Caco-2 (cell line): ENCODE measurements at regions not wholly inside any gene's neighbourhood (a gene's known extent, or its start where the extent isn't known, plus 50 kb on each side); places are given as distances from the start of the nearest gene placed in this dataset.

Experiments used
- BruUV-seq: library from RNA; stranded (reverse); fragments of 400-500 nt; replicated peaks from 2 replicates; lab custom pipeline; 2021; lab: Mats Ljungman, UMichigan
- CTCF ChIA-PET: fragments of 300-600 bp; sonication (Branson Sonifier 250); formaldehyde crosslinking; loops from one replicate; lab custom pipeline; 2022; ENCODE audit warnings: antibody characterized with exemption; lab: Charles Lee
- POLR2A ChIA-PET: fragments of 300-600 bp; sonication (Branson Sonifier 250); formaldehyde crosslinking; loops from one replicate; lab custom pipeline; 2022; ENCODE audit warnings: antibody characterized with exemption; lab: Charles Lee
- DNase-seq, 2 experiments: peaks; one replicate each; pipeline versions ENCODE4 v3.0.0 to v3.0.0-alpha.2; 2020 to 2022
- H3K27me3 ChIP-seq: replicated peaks from 2 replicates; pipeline ENCODE4 v1.6.0; 2011; ENCODE audit warnings: low read length; ENCODE audit not compliant: control insufficient read depth, insufficient read depth
- H3K36me3 ChIP-seq: 2 replicates; pipeline ENCODE4 v1.5.1; 2011; ENCODE audit warnings: low read length; ENCODE audit not compliant: control insufficient read depth, insufficient read depth
- H3K4me1 ChIP-seq: fragments of 250-450 bp; sonication (Bioruptor Pico); 2 replicates; pipeline ENCODE4 v1.5.1; 2020; ENCODE audit warnings: mild to moderate bottlenecking
- H3K4me3 ChIP-seq: 2 replicates; pipeline ENCODE4 v1.5.1; 2011; ENCODE audit warnings: low read depth, mild to moderate bottlenecking, control low read depth, low read length
- H3K9me3 ChIP-seq: fragments of 250-450 bp; sonication (Bioruptor Pico); 2 replicates; pipeline ENCODE4 v1.5.1; 2020; ENCODE audit warnings: mild to moderate bottlenecking, moderate library complexity
- H3K27ac Mint-ChIP-seq: one replicate; pipeline ENCODE4 v1.8.0; 2022; ENCODE audit warnings: mixed read lengths; ENCODE audit not compliant: unreplicated experiment
- H3K27me3 Mint-ChIP-seq: one replicate; pipeline ENCODE4 v1.8.0; 2022; ENCODE audit warnings: mixed read lengths; ENCODE audit not compliant: insufficient read depth, unreplicated experiment
- H3K36me3 Mint-ChIP-seq: one replicate; pipeline ENCODE4 v1.8.0; 2022; ENCODE audit warnings: mild to moderate bottlenecking, mixed read lengths; ENCODE audit not compliant: insufficient read depth, unreplicated experiment
- H3K4me1 Mint-ChIP-seq: one replicate; pipeline ENCODE4 v1.8.0; 2022; ENCODE audit warnings: low read depth, mixed read lengths; ENCODE audit not compliant: unreplicated experiment
- H3K4me3 Mint-ChIP-seq: one replicate; pipeline ENCODE4 v1.8.0; 2022; ENCODE audit warnings: mild to moderate bottlenecking, moderate library complexity, mixed read lengths; ENCODE audit not compliant: unreplicated experiment
- H3K9me3 Mint-ChIP-seq: one replicate; pipeline ENCODE4 v1.8.0; 2022; ENCODE audit warnings: mixed read lengths; ENCODE audit not compliant: unreplicated experiment
- intact Hi-C: fragments of 100-400 bp; cut with micrococcal nuclease; formaldehyde crosslinking; loops from one replicate; pipeline ENCODE4 v1.10.0; 2022; ENCODE audit not compliant: unreplicated experiment
- TF ChIP-seq, protein P1 (sequence below), 2 experiments: fragments of 200-600 bp in 1 of 2; IDR thresholded peaks; 1 replicate in 1 of 2; 2 replicates in 1 of 2; pipeline versions ENCODE4 v1.5.1 to v1.8.0; 2011 to 2022; ENCODE audit warnings: antibody characterized with exemption in 1 of 2, control low read depth in 1 of 2, inconsistent platforms in 1 of 2, low read depth in 1 of 2, low read length in 1 of 2, mild to moderate bottlenecking in 1 of 2, moderate library complexity in 1 of 2; ENCODE audit not compliant: insufficient read depth in 1 of 2, severe bottlenecking in 1 of 2, unreplicated experiment in 1 of 2

DNA sequence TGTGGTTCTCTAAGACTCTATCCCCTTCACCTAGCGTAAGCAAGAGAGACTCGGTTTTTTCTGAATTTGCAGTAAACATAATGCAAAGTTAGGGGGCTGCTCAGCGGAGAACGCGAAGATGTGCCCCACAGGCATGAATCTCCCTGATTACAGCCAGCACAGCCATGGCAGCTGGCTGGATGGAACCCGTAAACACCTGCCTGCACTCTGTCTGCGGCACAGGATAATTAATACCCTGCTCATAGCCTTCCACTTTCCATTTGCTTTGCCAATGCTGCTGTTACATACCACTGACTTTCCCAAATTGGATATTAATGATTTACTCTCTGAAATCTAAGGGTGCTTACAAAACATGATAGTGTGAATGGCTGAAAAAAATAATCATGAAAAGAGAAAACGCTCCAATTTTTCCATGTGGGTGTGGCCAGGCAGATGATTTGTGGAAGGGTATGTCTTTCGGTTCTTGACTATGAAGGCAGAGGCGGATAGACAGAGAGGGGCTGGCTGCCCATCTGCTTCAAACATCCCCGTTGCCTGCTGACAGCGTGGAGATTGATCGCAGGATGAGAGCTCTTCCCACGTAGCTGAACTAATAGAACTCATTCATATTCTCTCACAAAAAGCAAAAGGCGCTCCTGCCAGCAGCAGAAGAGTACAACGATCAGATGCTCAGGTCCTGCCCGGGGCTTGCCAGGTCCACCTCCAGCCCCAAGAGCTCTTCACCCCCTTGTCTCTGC is 193.2 kb upstream of the GHITM start:
- TF ChIP-seq, protein P1, sequence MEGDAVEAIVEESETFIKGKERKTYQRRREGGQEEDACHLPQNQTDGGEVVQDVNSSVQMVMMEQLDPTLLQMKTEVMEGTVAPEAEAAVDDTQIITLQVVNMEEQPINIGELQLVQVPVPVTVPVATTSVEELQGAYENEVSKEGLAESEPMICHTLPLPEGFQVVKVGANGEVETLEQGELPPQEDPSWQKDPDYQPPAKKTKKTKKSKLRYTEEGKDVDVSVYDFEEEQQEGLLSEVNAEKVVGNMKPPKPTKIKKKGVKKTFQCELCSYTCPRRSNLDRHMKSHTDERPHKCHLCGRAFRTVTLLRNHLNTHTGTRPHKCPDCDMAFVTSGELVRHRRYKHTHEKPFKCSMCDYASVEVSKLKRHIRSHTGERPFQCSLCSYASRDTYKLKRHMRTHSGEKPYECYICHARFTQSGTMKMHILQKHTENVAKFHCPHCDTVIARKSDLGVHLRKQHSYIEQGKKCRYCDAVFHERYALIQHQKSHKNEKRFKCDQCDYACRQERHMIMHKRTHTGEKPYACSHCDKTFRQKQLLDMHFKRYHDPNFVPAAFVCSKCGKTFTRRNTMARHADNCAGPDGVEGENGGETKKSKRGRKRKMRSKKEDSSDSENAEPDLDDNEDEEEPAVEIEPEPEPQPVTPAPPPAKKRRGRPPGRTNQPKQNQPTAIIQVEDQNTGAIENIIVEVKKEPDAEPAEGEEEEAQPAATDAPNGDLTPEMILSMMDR (IDR thresholded peaks at IDR 0.05; ENCODE audit: insufficient read depth in 1 of 2, low read depth in 1 of 2, low read length in 1 of 2, severe bottlenecking in 1 of 2, unreplicated experiment in 1 of 2): no peak
- Mint-ChIP-seq H3K4me3 (no peak overlapping the region), H3K4me1 (no peaks in the 10 kb centered on the region), H3K27me3 (peaks cover 24% of the 10 kb centered on the region), H3K36me3 (no peaks in the 10 kb centered on the region), H3K9me3 (no peaks in the 10 kb centered on the region), H3K27ac (no peak overlapping the region)
- ChIA-PET CTCF (no interaction called here), POLR2A (no interaction called here)
- Histone ChIP-seq H3K36me3 (no peaks in the 10 kb centered on the region), H3K4me1 (no peaks in the 10 kb centered on the region), H3K4me3 (no peak overlapping the region), H3K27me3 (no peaks in the 10 kb centered on the region; the same call in 1 of the 2 replicates), H3K9me3 (no peaks in the 10 kb centered on the region)
- DNase-seq: no peak
- BruUV-seq: no TSS peak
- intact Hi-C loops: no loop called here

DNA sequence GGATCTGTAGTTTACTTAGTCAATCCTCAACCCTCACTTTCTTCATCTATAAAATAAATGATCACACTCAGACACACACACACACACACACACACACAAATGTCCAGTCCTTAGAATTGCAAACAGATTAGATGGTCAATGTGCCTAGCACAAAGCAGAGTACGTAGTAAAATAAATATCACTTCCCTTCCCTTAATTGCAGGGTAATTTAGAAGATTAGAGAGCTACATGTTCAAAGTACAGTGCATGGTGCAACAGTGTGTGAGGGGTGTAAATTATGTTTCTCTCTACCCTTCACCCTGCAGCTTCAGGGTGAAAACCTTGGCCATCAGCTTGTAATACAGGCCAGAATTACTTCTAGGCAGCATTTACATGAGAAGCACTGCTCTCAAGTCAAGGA is 187.0 kb upstream of the GHITM start:
- intact Hi-C loops: no loop called here
- no peaks in the 10 kb centered on the region for H3K4me1 ChIP-seq
- POLR2A ChIA-PET: no interaction called here
- peaks cover 5% of the 10 kb centered on the region for H3K27me3 Mint-ChIP-seq
- no peaks in the 10 kb centered on the region for H3K9me3 Mint-ChIP-seq
- H3K9me3 ChIP-seq: no peaks in the 10 kb centered on the region
- H3K4me3 Mint-ChIP-seq: no peak overlapping the region
- BruUV-seq: no TSS peak
- TF ChIP-seq, protein P1 (IDR thresholded peaks at IDR 0.05; ENCODE audit: insufficient read depth in 1 of 2, low read depth in 1 of 2, low read length in 1 of 2, severe bottlenecking in 1 of 2, unreplicated experiment in 1 of 2): no peak
- no peak overlapping the region for H3K27ac Mint-ChIP-seq
- no peaks in the 10 kb centered on the region for H3K36me3 ChIP-seq
- no peaks in the 10 kb centered on the region for H3K27me3 ChIP-seq
- no peak for DNase-seq
- H3K36me3 Mint-ChIP-seq: no peaks in the 10 kb centered on the region
- H3K4me3 ChIP-seq: no peak overlapping the region
- no peaks in the 10 kb centered on the region for H3K4me1 Mint-ChIP-seq
- CTCF ChIA-PET: no interaction called here

DNA sequence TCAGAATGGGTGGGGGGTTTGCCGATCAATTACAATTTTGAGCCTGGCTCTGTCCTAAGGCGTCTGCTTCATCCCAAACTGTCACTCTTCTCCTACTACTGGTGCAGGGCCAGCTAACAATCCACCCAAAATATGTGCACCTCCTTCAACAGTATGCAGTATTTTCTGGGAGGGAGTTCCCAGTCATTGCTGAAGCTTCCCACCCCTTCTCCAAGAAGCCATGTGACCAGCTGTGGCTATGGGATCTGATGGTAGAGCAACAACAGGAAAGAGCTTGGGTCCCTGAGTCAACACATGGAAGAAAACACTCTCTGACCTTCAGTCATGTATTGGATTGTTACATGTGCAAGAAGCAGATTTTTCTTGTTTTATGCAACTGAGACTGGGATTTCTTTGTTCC is 185.7 kb upstream of the GHITM start:
- TF ChIP-seq, protein P1 (IDR thresholded peaks at IDR 0.05; ENCODE audit: insufficient read depth in 1 of 2, low read depth in 1 of 2, low read length in 1 of 2, severe bottlenecking in 1 of 2, unreplicated experiment in 1 of 2): no peak
- no peaks in the 10 kb centered on the region for H3K9me3 Mint-ChIP-seq
- ChIA-PET POLR2A (no interaction called here), CTCF (no interaction called here)
- Histone ChIP-seq H3K9me3 (no peaks in the 10 kb centered on the region), H3K4me1 (no peaks in the 10 kb centered on the region), H3K4me3 (no peak overlapping the region), H3K36me3 (no peaks in the 10 kb centered on the region), H3K27me3 (no peaks in the 10 kb centered on the region)
- no peaks in the 10 kb centered on the region for H3K36me3 Mint-ChIP-seq
- no peaks in the 10 kb centered on the region for H3K4me1 Mint-ChIP-seq
- no peak overlapping the region for H3K27ac Mint-ChIP-seq
- DNase-seq: no peak
- no TSS peak for BruUV-seq
- intact Hi-C loops: no loop called here
- peaks cover 3% of the 10 kb centered on the region for H3K27me3 Mint-ChIP-seq
- no peak overlapping the region for H3K4me3 Mint-ChIP-seq
